Activated CD8-positive, alpha-beta memory T cell treated with anti-CD3 and anti-CD28 coated beads for 1 hour (primary cell): ENCODE measurements at regions not wholly inside any gene's neighbourhood (a gene's known extent, or its start where the extent isn't known, plus 50 kb on each side); places are given as distances from the start of the nearest gene placed in this dataset.

Experiments used
- DNase-seq, 2 donors: peaks; one replicate each; pipeline ENCODE4 v3.0.0-alpha.2; 2020; ENCODE audit warnings: low read depth in 1 of 2; ENCODE audit errors: extremely low read depth in 1 of 2

GRCh38 chr2:129464036-129464435, 515.4 kb upstream of the RAB6C start:
- DNase-seq: no peak

- DNase-seq: no peak
These were observed 514.8 kb upstream of the RAB6C start for GRCh38 chr2:129464631-129465030.

GRCh38 chr2:129465045-129465444, 514.4 kb upstream of the RAB6C start:
- DNase-seq: no peak

GRCh38 chr2:129466389-129466788, 513.1 kb upstream of the RAB6C start:
- no peak for DNase-seq

- DNase-seq: no peak
These were observed 512.3 kb upstream of the RAB6C start for GRCh38 chr2:129467012-129467779.

GRCh38 chr2:129467941-129468340, 511.5 kb upstream of the RAB6C start:
- DNase-seq: no peak

GRCh38 chr2:129468879-129469278, 510.6 kb upstream of the RAB6C start:
- no peak for DNase-seq

DNA sequence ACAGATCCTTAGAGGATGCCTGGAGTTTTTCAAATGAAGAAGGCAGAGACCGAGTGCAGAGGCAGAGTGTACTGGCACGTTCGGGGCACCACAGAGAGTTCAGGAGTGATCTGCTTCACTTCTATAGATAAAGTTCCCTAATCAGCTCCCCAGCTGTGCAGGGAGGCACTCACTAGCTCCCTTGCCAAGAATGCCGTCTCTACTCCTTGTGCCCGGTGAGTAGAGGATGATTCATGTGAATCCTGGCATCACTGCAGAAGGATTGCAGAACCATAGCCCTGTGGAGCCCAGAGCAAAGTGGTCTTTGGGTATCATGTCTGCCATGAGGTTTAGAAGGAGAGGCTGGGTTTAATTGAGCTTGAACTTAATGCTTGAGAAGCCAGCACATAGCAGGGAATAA, 510.1 kb upstream of the RAB6C start:
- DNase-seq: no peak

GRCh38 chr2:129469871-129470270, 509.6 kb upstream of the RAB6C start:
- no peak for DNase-seq

DNA sequence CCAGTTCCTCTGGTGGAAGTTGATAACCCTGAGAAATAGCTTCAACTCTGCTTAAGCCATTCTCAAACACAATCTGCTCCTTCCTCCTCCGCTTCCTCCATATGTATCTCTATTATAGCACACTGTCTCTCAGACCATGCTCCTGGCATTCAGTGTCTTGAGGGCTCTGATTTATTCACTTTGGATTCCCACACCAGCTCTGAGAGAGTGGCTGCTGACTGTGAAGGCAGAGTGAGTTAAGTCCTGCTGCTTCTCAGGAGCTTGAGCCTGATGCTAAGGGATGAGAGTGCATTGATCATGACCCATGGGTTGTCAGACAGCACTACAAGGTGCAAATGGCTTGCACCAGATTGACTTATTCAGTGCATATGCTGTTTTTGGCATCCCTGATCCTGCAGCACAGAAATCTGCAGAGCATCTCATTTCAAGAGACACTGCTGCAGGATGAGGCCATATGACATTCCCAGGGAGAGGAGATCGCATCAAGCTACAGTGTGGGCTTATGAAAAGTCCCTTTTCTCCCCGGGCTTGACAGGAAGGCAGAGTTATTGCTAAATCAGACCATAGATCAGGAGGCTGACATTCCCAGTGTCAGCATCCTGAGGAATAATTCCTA, 500.5 kb upstream of the RAB6C start:
- DNase-seq: no peak

DNA sequence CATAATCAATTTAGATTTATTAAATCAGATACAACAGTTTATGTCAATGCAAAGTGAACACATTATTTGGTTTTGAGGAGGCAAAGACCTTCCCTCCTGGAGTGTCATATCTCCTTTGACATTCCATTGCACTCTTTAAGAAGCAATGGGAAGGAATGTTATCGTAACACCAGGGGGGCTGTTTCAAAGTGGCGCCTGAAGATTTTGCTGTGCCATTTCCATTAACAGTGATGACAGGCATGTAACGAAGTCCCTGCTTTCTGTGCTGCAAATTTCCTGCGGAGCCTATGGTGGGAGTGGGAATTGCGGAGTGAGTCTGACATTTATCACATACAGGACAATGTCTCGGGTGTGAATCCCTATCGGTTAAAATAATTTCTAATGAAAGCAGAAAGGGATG, 499.6 kb upstream of the RAB6C start:
- DNase-seq: no peak

GRCh38 chr2:129480790-129481189, 498.7 kb upstream of the RAB6C start:
- DNase-seq: no peak

- DNase-seq: no peak
These were observed 497.9 kb upstream of the RAB6C start for GRCh38 chr2:129481306-129482219.

DNA sequence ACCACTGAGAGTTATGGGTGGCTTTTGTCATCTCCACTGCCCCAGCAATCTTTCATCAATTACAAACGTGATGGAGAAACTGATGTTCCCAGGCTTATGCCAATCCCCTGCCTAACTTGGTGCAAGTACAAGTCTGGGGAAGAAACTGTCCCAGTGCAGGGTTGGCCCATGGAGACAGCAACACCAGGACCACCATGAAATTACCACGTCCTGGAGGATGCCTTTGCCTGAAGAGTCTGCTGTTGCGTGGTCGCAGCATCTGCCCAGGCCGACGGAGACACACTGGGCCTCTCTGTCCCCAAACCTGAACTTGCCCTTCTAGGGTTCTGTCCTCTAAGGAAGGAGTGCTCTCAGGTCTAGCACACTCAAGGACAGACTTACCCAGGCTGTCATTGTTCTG, 496.8 kb upstream of the RAB6C start:
- DNase-seq: no peak

- DNase-seq: no peak
These were observed 496.1 kb upstream of the RAB6C start for GRCh38 chr2:129483366-129483765.

- no peak for DNase-seq
These were observed 494.2 kb upstream of the RAB6C start for GRCh38 chr2:129484999-129485897.

GRCh38 chr2:129488376-129488775, 491.1 kb upstream of the RAB6C start:
- no peak for DNase-seq

DNA sequence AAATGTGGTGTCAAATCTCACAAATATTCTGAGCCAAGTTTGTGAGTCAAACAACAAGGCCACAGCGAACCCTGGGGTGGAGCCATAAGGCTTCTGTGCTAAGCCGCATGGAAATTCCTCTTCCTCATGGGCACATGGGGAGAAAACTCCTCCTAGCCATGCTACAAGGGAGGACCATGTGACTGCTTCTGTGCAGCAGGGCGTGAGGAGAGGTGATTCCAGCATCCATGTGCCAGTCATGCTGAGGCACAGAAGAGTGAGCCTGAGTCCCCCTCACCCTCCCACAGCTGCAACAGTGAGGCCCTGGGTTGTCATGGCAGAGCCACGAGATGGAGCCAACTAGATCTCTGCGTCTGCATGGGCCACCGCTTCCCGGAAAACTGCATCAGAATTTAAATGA, 488.8 kb upstream of the RAB6C start:
- no peak for DNase-seq

GRCh38 chr2:129491308-129491707, 488.2 kb upstream of the RAB6C start:
- no peak for DNase-seq

GRCh38 chr2:129492548-129492947, 486.9 kb upstream of the RAB6C start:
- no peak for DNase-seq

GRCh38 chr2:129499747-129500146, 479.7 kb upstream of the RAB6C start:
- DNase-seq: no peak
